ENCODE measurements at regions not wholly inside any gene's neighbourhood (a gene's known extent, or its start where the extent isn't known, plus 50 kb on each side); places are given as distances from the start of the nearest gene placed in this dataset.

DNA sequence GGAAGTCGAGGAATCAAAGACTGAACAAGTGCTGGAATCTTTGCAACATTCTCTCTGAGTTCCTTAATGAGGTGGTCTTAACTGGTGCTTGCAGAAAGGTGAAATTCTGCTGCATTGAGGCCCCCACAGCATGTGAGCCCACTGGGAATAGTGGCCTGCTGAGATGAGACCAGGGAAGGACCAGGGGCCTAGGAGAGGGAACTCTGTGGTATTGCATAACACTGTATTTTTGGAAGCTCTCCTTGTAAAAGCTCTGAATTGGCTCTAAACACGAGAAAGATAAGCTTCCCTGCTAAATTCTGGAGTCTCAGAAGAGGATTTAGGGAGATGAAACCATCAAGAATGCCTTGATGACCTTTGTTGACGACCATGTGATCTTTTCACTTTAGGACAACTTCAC lies 100.4 kb upstream of the TSC22D1 start:
- H3K79me1 ChIP-seq (ENCODE audit: low read depth, low read length), result no peaks in the 10 kb centered on the region
- 93% methylated on average over 3 of the region's 3 CpGs; no CpG with 5 or more reads in 1 of the 2 experiments for WGBS, 2 experiments (ENCODE audit: extremely low coverage in 1 of 2, insufficient coverage in 1 of 2, insufficient read length in 1 of 2, insufficient replicate concordance in 2 of 2, low coverage in 1 of 2, low lambda C conversion rate in 2 of 2, missing lambda C conversion rate in 1 of 2)
- POLR2A ChIA-PET (ENCODE audit: partially characterized antibody), result no interaction called here

More for the DNA sequence above, 100.4 kb upstream of the TSC22D1 start:
- Histone ChIP-seq H2BK5ac (ENCODE audit: low read depth, low read length) (no peak overlapping the region), H3K56ac (replicated peaks; ENCODE audit: insufficient read length, low read depth, low read length) (no peak overlapping the region), H2BK12ac (ENCODE audit: low read depth, low read length) (no peak overlapping the region), H3K14ac (ENCODE audit: insufficient read length) (no peak overlapping the region), H2BK20ac (ENCODE audit: low read length) (no peak overlapping the region), H3K36me3 (ENCODE audit: control insufficient read depth in 2 of 4, insufficient read depth in 4 of 4, low read length in 3 of 4) (no peaks in the 10 kb centered on the region), H2AFZ (ENCODE audit: low read length) (no peak overlapping the region), H2BK15ac (ENCODE audit: low read length) (no peak overlapping the region), H3K4me3 (ENCODE audit: extremely low read depth in 1 of 4, insufficient read depth in 2 of 4, low read depth in 3 of 4, low read length in 4 of 4) (no peak overlapping the region), H3K27ac (ENCODE audit: low read depth, low read length) (no peak overlapping the region), H4K8ac (ENCODE audit: extremely low read depth, insufficient read depth, low read length) (no peak overlapping the region), H3K4me1 (replicated peaks in 1 of 4; ENCODE audit: control insufficient read depth in 3 of 4, insufficient read depth in 4 of 4, low read length in 3 of 4) (no peaks in the 10 kb centered on the region), H3K23ac (ENCODE audit: insufficient read length) (no peak overlapping the region), H3K79me2 (ENCODE audit: control insufficient read depth in 1 of 2, insufficient read depth in 2 of 2, low read length in 2 of 2) (no peaks in the 10 kb centered on the region), H4K5ac (ENCODE audit: insufficient read length, low read depth, low read length) (no peak overlapping the region), H3K9me3 (ENCODE audit: insufficient read depth in 2 of 2, low read depth in 1 of 2, low read length in 1 of 2) (peaks cover 0 to 6% of the 10 kb centered on the region in 2 experiments; a peak in 1 of 4 replicates), H4K91ac (replicated peaks; ENCODE audit: insufficient read length, low read length) (no peak overlapping the region), H2AK5ac (ENCODE audit: low read depth, low read length) (no peak overlapping the region), H3K18ac (ENCODE audit: extremely low read depth, low read length) (no peak overlapping the region), H3K27me3 (replicated peaks in 1 of 4; ENCODE audit: control insufficient read depth in 3 of 4, extremely low read depth in 1 of 4, insufficient read depth in 3 of 4, low read length in 3 of 4) (no peaks in the 10 kb centered on the region), H3K23me2 (ENCODE audit: low read depth, low read length) (no peaks in the 10 kb centered on the region), H4K20me1 (replicated peaks in 1 of 2; ENCODE audit: control insufficient read depth in 1 of 2, insufficient read depth in 2 of 2, low read length in 2 of 2) (no peaks in the 10 kb centered on the region), H3K9ac (replicated peaks in 1 of 4; ENCODE audit: extremely low read depth in 1 of 4, low read depth in 3 of 4, low read length in 3 of 4) (no peak overlapping the region), H3K4ac (replicated peaks; ENCODE audit: insufficient read length, low read depth, low read length) (no peak overlapping the region), H3K4me2 (ENCODE audit: insufficient read depth in 1 of 2, low read depth in 2 of 2, low read length in 2 of 2) (no peak overlapping the region), H2BK120ac (replicated peaks; ENCODE audit: low read depth, low read length) (no peak overlapping the region)
- DNase-seq (ENCODE audit: low read depth in 1 of 2, low spot score in 2 of 2) (no peak), FAIRE-seq (no peak)
- CTCF ChIA-PET (ENCODE audit: partially characterized antibody), result interaction anchor here (1.0 kb wide), 1 partner anchor 72 kb away, joined by 4 read pairs; no protein-coding TSS in a partner anchor
- no peak for TF ChIP-seq SP1 (IDR thresholded peaks at IDR 0.05; ENCODE audit: low read depth, low read length)
- TF ChIP-seq POLR2A (IDR thresholded peaks at IDR 0.05; ENCODE audit: control extremely low read depth in 1 of 2, low read depth in 2 of 2, low read length in 2 of 2), result no peak
- TF ChIP-seq JUN (IDR thresholded peaks at IDR 0.05; ENCODE audit: low read depth, low read length), result no peak
- TF ChIP-seq USF2 (IDR thresholded peaks at IDR 0.05; ENCODE audit: low read length), result no peak
- no peak for TF ChIP-seq SUZ12 (IDR thresholded peaks at IDR 0.05; ENCODE audit: low read length)
- no peak for TF ChIP-seq GTF2F1 (IDR thresholded peaks at IDR 0.05; ENCODE audit: borderline replicate concordance, low read depth, low read length)
- no peak for TF ChIP-seq TAF7 (optimal IDR thresholded peaks at IDR 0.05; ENCODE audit: borderline replicate concordance, low read depth, low read length)
- TF ChIP-seq KDM1A (IDR thresholded peaks at IDR 0.05; ENCODE audit: borderline replicate concordance, low read length), result no peak
- no peak for TF ChIP-seq CBX8 (IDR thresholded peaks at IDR 0.05; ENCODE audit: borderline replicate concordance, low read depth, low read length)
- no peak for TF ChIP-seq RNF2 (IDR thresholded peaks at IDR 0.05; ENCODE audit: borderline replicate concordance, low read depth, low read length, missing control alignments, poor library complexity, severe bottlenecking)
- TF ChIP-seq ASH2L (IDR thresholded peaks at IDR 0.05; ENCODE audit: low read length), result no peak
